ENCODE measurements at regions not wholly inside any gene's neighbourhood (a gene's known extent, or its start where the extent isn't known, plus 50 kb on each side); places are given as distances from the start of the nearest gene placed in this dataset.
"Not testable (repeated sequence)": the region's sequence is repeated elsewhere in the genome, so short reads cannot be mapped to it uniquely, and the experiment has no call there.

- DNase-seq (ENCODE audit: insufficient read length, low spot score) (no peak), FAIRE-seq (no peak)
- no peak for TF ChIP-seq PAX5 (IDR thresholded peaks at IDR 0.05; ENCODE audit: insufficient read depth, low read length, severe bottlenecking)
- no peak for TF ChIP-seq POLR2A (IDR thresholded peaks at IDR 0.05; ENCODE audit: low read depth, low read length)
- TF ChIP-seq POLR2AphosphoS5 (IDR thresholded peaks at IDR 0.05; ENCODE audit: low read depth, low read length), result no peak
- TF ChIP-seq TAF1 (IDR thresholded peaks at IDR 0.05; ENCODE audit: low read depth, low read length), result no peak
- TF ChIP-seq SPI1 (IDR thresholded peaks at IDR 0.05; ENCODE audit: low read depth, low read length), result no peak
- TF ChIP-seq POU2F2 (IDR thresholded peaks at IDR 0.05; ENCODE audit: low read depth, low read length), result no peak
Measured at GRCh38 chr2:63735263-63735662, 106.4 kb upstream of the UGP2 start.

GRCh38 chr2:63735931-63736330 lies 105.8 kb upstream of the UGP2 start:
- no peak for DNase-seq (ENCODE audit: insufficient read length, low spot score)
- no peak for TF ChIP-seq POLR2AphosphoS5 (IDR thresholded peaks at IDR 0.05; ENCODE audit: low read depth, low read length)
- TF ChIP-seq PAX5 (IDR thresholded peaks at IDR 0.05; ENCODE audit: insufficient read depth, low read length, severe bottlenecking), result no peak
- TF ChIP-seq TAF1 (IDR thresholded peaks at IDR 0.05; ENCODE audit: low read depth, low read length), result no peak
- no peak for TF ChIP-seq POU2F2 (IDR thresholded peaks at IDR 0.05; ENCODE audit: low read depth, low read length)
- TF ChIP-seq POLR2A (IDR thresholded peaks at IDR 0.05; ENCODE audit: low read depth, low read length), result no peak
- TF ChIP-seq SPI1 (IDR thresholded peaks at IDR 0.05; ENCODE audit: low read depth, low read length), result no peak
- no peak for FAIRE-seq

- FAIRE-seq, result no peak
- TF ChIP-seq TAF1 (IDR thresholded peaks at IDR 0.05; ENCODE audit: low read depth, low read length) (no peak), PAX5 (IDR thresholded peaks at IDR 0.05; ENCODE audit: insufficient read depth, low read length, severe bottlenecking) (no peak)
- no peak for DNase-seq (ENCODE audit: insufficient read length, low spot score)
Measured at GRCh38 chr2:63736354-63736753, 105.3 kb upstream of the UGP2 start.

GRCh38 chr2:63737081-63737751 lies 104.5 kb upstream of the UGP2 start:
- DNase-seq (ENCODE audit: insufficient read length, low spot score) (no peak), FAIRE-seq (peak; percentile 52)

GRCh38 chr2:63738019-63738418 lies 103.7 kb upstream of the UGP2 start:
- DNase-seq (ENCODE audit: insufficient read length, low spot score) (no peak), FAIRE-seq (no peak)
- TF ChIP-seq POLR2AphosphoS5 (IDR thresholded peaks at IDR 0.05; ENCODE audit: low read depth, low read length), result no peak
- TF ChIP-seq POU2F2 (IDR thresholded peaks at IDR 0.05; ENCODE audit: low read depth, low read length), result no peak

More at GRCh38 chr2:63737081-63737751, 104.5 kb upstream of the UGP2 start:
- TF ChIP-seq TAF1 (IDR thresholded peaks at IDR 0.05; ENCODE audit: low read depth, low read length), result no peak
- TF ChIP-seq PAX5 (IDR thresholded peaks at IDR 0.05; ENCODE audit: insufficient read depth, low read length, severe bottlenecking), result no peak
- no peak for TF ChIP-seq POLR2A (IDR thresholded peaks at IDR 0.05; ENCODE audit: low read depth, low read length)
- TF ChIP-seq POLR2AphosphoS5 (IDR thresholded peaks at IDR 0.05; ENCODE audit: low read depth, low read length), result no peak
- no peak for TF ChIP-seq POU2F2 (IDR thresholded peaks at IDR 0.05; ENCODE audit: low read depth, low read length)
- TF ChIP-seq SPI1 (IDR thresholded peaks at IDR 0.05; ENCODE audit: low read depth, low read length), result no peak

- not testable (repeated sequence) for FAIRE-seq; DNase-seq (ENCODE audit: insufficient read length, low spot score)
Measured at GRCh38 chr2:63739180-63739579, 102.5 kb upstream of the UGP2 start.

- DNase-seq (ENCODE audit: insufficient read length, low spot score), result no peak
- TF ChIP-seq POU2F2 (IDR thresholded peaks at IDR 0.05; ENCODE audit: low read depth, low read length) (no peak), PAX5 (IDR thresholded peaks at IDR 0.05; ENCODE audit: insufficient read depth, low read length, severe bottlenecking) (no peak), TAF1 (IDR thresholded peaks at IDR 0.05; ENCODE audit: low read depth, low read length) (no peak), SPI1 (IDR thresholded peaks at IDR 0.05; ENCODE audit: low read depth, low read length) (no peak), POLR2A (IDR thresholded peaks at IDR 0.05; ENCODE audit: low read depth, low read length) (no peak), POLR2AphosphoS5 (IDR thresholded peaks at IDR 0.05; ENCODE audit: low read depth, low read length) (no peak)
- no peak for FAIRE-seq
Measured at GRCh38 chr2:63740020-63740419, 101.7 kb upstream of the UGP2 start.

- DNase-seq (ENCODE audit: insufficient read length, low spot score) (no peak), FAIRE-seq (no peak)
- TF ChIP-seq POLR2A (IDR thresholded peaks at IDR 0.05; ENCODE audit: low read depth, low read length) (no peak), POU2F2 (IDR thresholded peaks at IDR 0.05; ENCODE audit: low read depth, low read length) (no peak), SPI1 (IDR thresholded peaks at IDR 0.05; ENCODE audit: low read depth, low read length) (no peak), TAF1 (IDR thresholded peaks at IDR 0.05; ENCODE audit: low read depth, low read length) (no peak), POLR2AphosphoS5 (IDR thresholded peaks at IDR 0.05; ENCODE audit: low read depth, low read length) (no peak), PAX5 (IDR thresholded peaks at IDR 0.05; ENCODE audit: insufficient read depth, low read length, severe bottlenecking) (no peak)
Measured at GRCh38 chr2:63740943-63741342, 100.8 kb upstream of the UGP2 start.

- DNase-seq (ENCODE audit: insufficient read length, low spot score) (no peak), FAIRE-seq (no peak)
- TF ChIP-seq POLR2A (IDR thresholded peaks at IDR 0.05; ENCODE audit: low read depth, low read length) (no peak), POLR2AphosphoS5 (IDR thresholded peaks at IDR 0.05; ENCODE audit: low read depth, low read length) (no peak), POU2F2 (IDR thresholded peaks at IDR 0.05; ENCODE audit: low read depth, low read length) (no peak), SPI1 (IDR thresholded peaks at IDR 0.05; ENCODE audit: low read depth, low read length) (no peak), PAX5 (IDR thresholded peaks at IDR 0.05; ENCODE audit: insufficient read depth, low read length, severe bottlenecking) (no peak), TAF1 (IDR thresholded peaks at IDR 0.05; ENCODE audit: low read depth, low read length) (no peak)
Measured at GRCh38 chr2:63741884-63742579, 99.7 kb upstream of the UGP2 start.

- TF ChIP-seq SPI1 (IDR thresholded peaks at IDR 0.05; ENCODE audit: low read depth, low read length) (no peak), PAX5 (IDR thresholded peaks at IDR 0.05; ENCODE audit: insufficient read depth, low read length, severe bottlenecking) (no peak), TAF1 (IDR thresholded peaks at IDR 0.05; ENCODE audit: low read depth, low read length) (no peak), POU2F2 (IDR thresholded peaks at IDR 0.05; ENCODE audit: low read depth, low read length) (no peak), POLR2AphosphoS5 (IDR thresholded peaks at IDR 0.05; ENCODE audit: low read depth, low read length) (no peak), POLR2A (IDR thresholded peaks at IDR 0.05; ENCODE audit: low read depth, low read length) (no peak)
- DNase-seq (ENCODE audit: insufficient read length, low spot score), result no peak
- FAIRE-seq, result no peak
Measured at GRCh38 chr2:63742580-63742976, 99.1 kb upstream of the UGP2 start.

All from GM12891 (cell line).